Smooth muscle cell (in vitro differentiated cells): ENCODE measurements at regions not wholly inside any gene's neighbourhood (a gene's known extent, or its start where the extent isn't known, plus 50 kb on each side); places are given as distances from the start of the nearest gene placed in this dataset.

Experiments used
- DNase-seq: peaks from one replicate; lab custom pipeline; 2025; ENCODE audit not compliant: unreplicated experiment; lab: John Stamatoyannopoulos, UW
- H2AFZ ChIP-seq: fragments of 200-600 bp; sonication (generic); 2 replicates; pipeline ENCODE4 v1.6.0; 2016; ENCODE audit warnings: antibody characterized with exemption, low read depth, mild to moderate bottlenecking
- H3F3A ChIP-seq: fragments of 200-600 bp; sonication (generic); 2 replicates; pipeline ENCODE4 v1.6.0; 2017; ENCODE audit warnings: antibody characterized with exemption, low read depth
- H3K27ac ChIP-seq: fragments of 200-600 bp; sonication (generic); 2 replicates; pipeline ENCODE4 v1.5.1; 2016; ENCODE audit warnings: low read depth, mild to moderate bottlenecking
- H3K27me3 ChIP-seq: fragments of 200-600 bp; sonication (generic); 2 replicates; pipeline ENCODE4 v1.6.1; 2016; ENCODE audit warnings: low read depth, mild to moderate bottlenecking
- H3K36me3 ChIP-seq: fragments of 200-600 bp; sonication (generic); 2 replicates; pipeline ENCODE4 v1.5.1; 2016; ENCODE audit warnings: low read depth
- H3K4me1 ChIP-seq: fragments of 200-600 bp; sonication (generic); 2 replicates; pipeline ENCODE4 v1.5.1; 2016; ENCODE audit warnings: low read depth
- H3K4me2 ChIP-seq: fragments of 200-600 bp; sonication (generic); 2 replicates; pipeline ENCODE4 v1.6.0; 2016; ENCODE audit warnings: mild to moderate bottlenecking
- H3K4me3 ChIP-seq: fragments of 200-600 bp; sonication (generic); 2 replicates; pipeline ENCODE4 v1.5.1; 2016; ENCODE audit warnings: mild to moderate bottlenecking
- H3K79me2 ChIP-seq: fragments of 200-600 bp; sonication (generic); 2 replicates; pipeline ENCODE4 v1.6.0; 2016; ENCODE audit warnings: low read depth, mild to moderate bottlenecking
- H3K9ac ChIP-seq: fragments of 200-600 bp; sonication (generic); 2 replicates; pipeline ENCODE4 v1.6.0; 2016; ENCODE audit warnings: low read depth
- H3K9me3 ChIP-seq: fragments of 200-600 bp; sonication (generic); replicated peaks from 2 replicates; pipeline ENCODE4 v1.5.1; 2016; ENCODE audit warnings: low read depth
- H4K20me1 ChIP-seq: fragments of 200-600 bp; sonication (generic); 2 replicates; pipeline ENCODE4 v1.6.0; 2016; ENCODE audit warnings: low read depth
- CTCF ChIP-seq: fragments of 200-600 bp; sonication (generic); IDR thresholded peaks from 2 replicates; pipeline ENCODE4 v1.5.1; 2017; ENCODE audit warnings: borderline replicate concordance, mild to moderate bottlenecking, antibody characterized with exemption; ENCODE audit not compliant: insufficient read depth, poor library complexity, severe bottlenecking
- WGBS: methylation state at CpG from one replicate; pipeline ENCODE4 v1.1.7; 2016; ENCODE audit warnings: low lambda C conversion rate; 5-methylcytosine and 5-hydroxymethylcytosine counted together

DNA sequence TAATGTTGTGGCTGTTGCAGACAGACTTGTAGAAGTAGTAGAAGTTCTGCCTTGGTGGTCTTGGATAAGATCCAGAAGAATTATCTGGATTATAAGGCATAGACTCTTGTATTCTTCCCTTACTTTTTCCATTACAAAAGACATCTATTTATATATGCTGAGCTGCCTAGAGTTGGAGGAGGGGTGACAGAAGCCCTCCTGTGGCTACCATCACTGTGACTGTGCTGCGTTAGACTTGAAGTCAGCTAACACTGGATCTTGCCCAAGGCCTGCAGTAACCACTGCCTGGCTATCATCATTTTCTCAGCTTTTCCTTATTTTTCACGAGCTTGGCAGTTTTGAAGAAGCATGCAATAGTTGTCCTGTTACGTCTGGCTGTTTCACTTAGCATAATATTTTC, 684.8 kb upstream of the BCHE start:
- no peak overlapping the region for H3K9ac ChIP-seq
- no peaks in the 10 kb centered on the region for H3F3A ChIP-seq
- H2AFZ ChIP-seq = no peak overlapping the region
- no peak for TF ChIP-seq CTCF
- H3K4me2 ChIP-seq = no peak overlapping the region
- no peaks in the 10 kb centered on the region for H3K36me3 ChIP-seq
- H3K9me3 ChIP-seq = no peaks in the 10 kb centered on the region
- no peak for DNase-seq
- no peaks in the 10 kb centered on the region for H4K20me1 ChIP-seq
- no peaks in the 10 kb centered on the region for H3K79me2 ChIP-seq
- no peaks in the 10 kb centered on the region for H3K4me1 ChIP-seq
- no peak overlapping the region for H3K27ac ChIP-seq
- WGBS = 77% methylated on average over 3 of the region's 3 CpGs
- no peaks in the 10 kb centered on the region for H3K27me3 ChIP-seq
- H3K4me3 ChIP-seq = no peak overlapping the region

DNA sequence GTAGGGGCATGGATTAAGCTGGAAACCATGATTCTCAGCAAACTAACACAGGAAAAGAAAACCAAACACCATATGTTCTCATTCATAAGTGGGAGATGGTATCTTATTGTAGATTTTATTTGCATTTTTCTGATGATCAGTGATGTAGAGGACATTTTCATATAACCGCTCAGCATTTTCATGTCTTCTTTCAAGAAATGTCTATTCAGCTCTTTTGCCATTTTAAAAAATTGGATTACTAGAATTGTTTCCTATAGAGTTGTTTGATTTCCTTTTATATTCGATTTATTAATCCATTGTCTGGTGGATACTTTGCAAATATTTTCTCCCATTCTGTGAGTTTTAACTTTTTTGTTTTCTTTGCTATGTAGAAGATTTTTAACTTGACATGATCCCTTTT, 682.2 kb upstream of the BCHE start:
- Histone ChIP-seq H3K4me1 (no peaks in the 10 kb centered on the region), H3K9ac (no peak overlapping the region), H3F3A (no peaks in the 10 kb centered on the region), H3K27me3 (no peaks in the 10 kb centered on the region), H3K4me2 (no peak overlapping the region), H2AFZ (no peak overlapping the region), H4K20me1 (no peaks in the 10 kb centered on the region), H3K9me3 (no peaks in the 10 kb centered on the region), H3K4me3 (no peak overlapping the region), H3K27ac (no peak overlapping the region), H3K79me2 (no peaks in the 10 kb centered on the region), H3K36me3 (no peaks in the 10 kb centered on the region)
- 93% methylated on average over 2 of the region's 2 CpGs for WGBS
- no peak for DNase-seq
- no peak for TF ChIP-seq CTCF

- WGBS = 87% methylated on average over 2 of the region's 2 CpGs
- H3K4me3 ChIP-seq = no peak overlapping the region
Observed at GRCh38 chr3:166518040-166518439, 680.8 kb upstream of the BCHE start.

More at GRCh38 chr3:166518040-166518439, 680.8 kb upstream of the BCHE start:
- Histone ChIP-seq H4K20me1 (no peaks in the 10 kb centered on the region), H3K27ac (no peak overlapping the region), H3K4me2 (no peak overlapping the region), H3K4me1 (no peaks in the 10 kb centered on the region), H3K36me3 (no peaks in the 10 kb centered on the region), H3K9me3 (no peaks in the 10 kb centered on the region), H3F3A (no peaks in the 10 kb centered on the region), H3K9ac (no peak overlapping the region), H3K27me3 (no peaks in the 10 kb centered on the region), H3K79me2 (no peaks in the 10 kb centered on the region), H2AFZ (no peak overlapping the region)
- no peak for TF ChIP-seq CTCF
- no peak for DNase-seq
